H9 (cell line): ENCODE measurements at regions not wholly inside any gene's neighbourhood (a gene's known extent, or its start where the extent isn't known, plus 50 kb on each side); places are given as distances from the start of the nearest gene placed in this dataset.

Experiments
- DNase-seq: peaks from one replicate; pipeline ENCODE4 v3.0.0-alpha.2; 2017
- H2AFZ ChIP-seq: one replicate; pipeline ENCODE4 v1.6.1; 2013; ENCODE audit warnings: mild to moderate bottlenecking, low read length, control low read depth, moderate library complexity
- H2AK5ac ChIP-seq: 2 replicates; pipeline ENCODE4 v1.6.1; 2013; ENCODE audit warnings: low read length, control low read depth, mixed read lengths; ENCODE audit not compliant: insufficient read length
- H2BK120ac ChIP-seq: one replicate; pipeline ENCODE4 v1.6.1; 2013; ENCODE audit warnings: low read depth, mild to moderate bottlenecking, low read length, control low read depth, inconsistent platforms; ENCODE audit not compliant: poor library complexity, severe bottlenecking
- H2BK12ac ChIP-seq: 2 replicates; pipeline ENCODE4 v1.6.1; 2013; ENCODE audit warnings: low read length, control low read depth, mixed read lengths, low read depth; ENCODE audit not compliant: insufficient read length
- H2BK15ac ChIP-seq: 2 replicates; pipeline ENCODE4 v1.6.1; 2013; ENCODE audit warnings: low read depth, low read length, control low read depth
- H2BK20ac ChIP-seq: one replicate; pipeline ENCODE4 v1.6.1; 2013; ENCODE audit warnings: low read depth, mild to moderate bottlenecking, low read length, control low read depth, inconsistent platforms; ENCODE audit not compliant: poor library complexity, severe bottlenecking
- H2BK5ac ChIP-seq: 2 replicates; pipeline ENCODE4 v1.6.1; 2013; ENCODE audit warnings: low read length, control low read depth, mixed read lengths; ENCODE audit not compliant: insufficient read length
- H3K14ac ChIP-seq: 2 replicates; pipeline ENCODE4 v1.6.1; 2013; ENCODE audit warnings: low read length, control low read depth; ENCODE audit not compliant: insufficient read depth
- H3K18ac ChIP-seq: 2 replicates; pipeline ENCODE4 v1.6.1; 2013; ENCODE audit warnings: low read depth, mild to moderate bottlenecking, mixed read lengths, low read length, control low read depth; ENCODE audit not compliant: insufficient read length
- H3K23ac ChIP-seq: 2 replicates; pipeline ENCODE4 v1.6.1; 2013; ENCODE audit warnings: low read length, control low read depth, mixed read lengths, low read depth; ENCODE audit not compliant: insufficient read length
- H3K23me2 ChIP-seq: 2 replicates; pipeline ENCODE4 v1.6.1; 2013; ENCODE audit warnings: low read depth, mild to moderate bottlenecking, mixed read lengths, low read length, control low read depth; ENCODE audit not compliant: insufficient read length, poor library complexity, severe bottlenecking
- H3K27ac ChIP-seq: 2 replicates; pipeline ENCODE4 v1.5.1; 2013; ENCODE audit warnings: low read length, control low read depth, mixed read lengths, low read depth; ENCODE audit not compliant: insufficient read length
- H3K27me3 ChIP-seq: 2 replicates; pipeline ENCODE4 v1.6.1; 2013; ENCODE audit warnings: low read length, control low read depth, inconsistent platforms; ENCODE audit not compliant: insufficient read depth
- H3K4ac ChIP-seq: 2 replicates; pipeline ENCODE4 v1.6.1; 2013; ENCODE audit warnings: low read depth, mild to moderate bottlenecking, control low read depth, inconsistent platforms, low read length, moderate library complexity
- H3K4me1 ChIP-seq: 2 replicates; pipeline ENCODE4 v1.6.1; 2013; ENCODE audit warnings: low read length, control low read depth, inconsistent platforms; ENCODE audit not compliant: insufficient read depth
- H3K4me2 ChIP-seq: 2 replicates; pipeline ENCODE4 v1.6.1; 2013; ENCODE audit warnings: low read length, control low read depth, mixed read lengths; ENCODE audit not compliant: insufficient read length, insufficient read depth
- H3K56ac ChIP-seq: 2 replicates; pipeline ENCODE4 v1.6.1; 2013; ENCODE audit warnings: low read depth, mild to moderate bottlenecking, mixed read lengths, low read length, control low read depth; ENCODE audit not compliant: insufficient read length
- H3K79me1 ChIP-seq: 2 replicates; pipeline ENCODE4 v1.6.1; 2013; ENCODE audit warnings: low read depth, mild to moderate bottlenecking, moderate library complexity, low read length, control low read depth, inconsistent platforms; ENCODE audit not compliant: insufficient read depth, poor library complexity, severe bottlenecking
- H3K79me2 ChIP-seq: 2 replicates; pipeline ENCODE4 v1.6.1; 2013; ENCODE audit warnings: low read length, control low read depth, inconsistent platforms; ENCODE audit not compliant: insufficient read depth
- H3K9ac ChIP-seq: 2 replicates; pipeline ENCODE4 v1.6.1; 2013; ENCODE audit warnings: low read length, control low read depth, mixed read lengths; ENCODE audit not compliant: insufficient read length; ENCODE audit errors: extremely low read depth
- H3K9me3 ChIP-seq: one replicate; pipeline ENCODE4 v1.6.1; 2013; ENCODE audit warnings: low read depth, low read length, inconsistent platforms; ENCODE audit not compliant: control insufficient read depth
- H3T11ph ChIP-seq: one replicate; pipeline ENCODE4 v1.6.1; 2013; ENCODE audit warnings: mild to moderate bottlenecking, low read length, control low read depth, inconsistent platforms
- H4K20me1 ChIP-seq: one replicate; pipeline ENCODE4 v1.6.1; 2013; ENCODE audit not compliant: control insufficient read depth, insufficient read length, insufficient read depth
- H4K5ac ChIP-seq: 2 replicates; pipeline ENCODE4 v1.6.1; 2013; ENCODE audit warnings: low read depth, mild to moderate bottlenecking, mixed read lengths, low read length, control low read depth; ENCODE audit not compliant: insufficient read length
- H4K8ac ChIP-seq: replicated peaks from 2 replicates; pipeline ENCODE4 v1.6.1; 2013; ENCODE audit warnings: low read length, control low read depth, mixed read lengths, low read depth; ENCODE audit not compliant: insufficient read length
- H4K91ac ChIP-seq: 2 replicates; pipeline ENCODE4 v1.6.1; 2013; ENCODE audit warnings: low read depth, mild to moderate bottlenecking, moderate library complexity, mixed read lengths, low read length, control low read depth; ENCODE audit not compliant: insufficient read length
- H3K27ac Mint-ChIP-seq, 3 experiments: 2 replicates in 2 of 3; 3 replicates in 1 of 3; pipeline ENCODE4 v1.8.0; 2020 to 2021; ENCODE audit warnings: mixed read lengths in 3 of 3, mild to moderate bottlenecking in 1 of 3, moderate library complexity in 1 of 3
- H3K27me3 Mint-ChIP-seq: 2 replicates; pipeline ENCODE4 v1.8.0; 2021; ENCODE audit warnings: low read depth, mild to moderate bottlenecking, moderate library complexity, mixed read lengths
- H3K36me3 Mint-ChIP-seq, 3 experiments: 2 replicates in 2 of 3; 3 replicates in 1 of 3; pipeline ENCODE4 v1.8.0; 2020 to 2021; ENCODE audit warnings: low read depth in 3 of 3, mixed read lengths in 3 of 3; ENCODE audit not compliant: insufficient read depth in 1 of 3
- H3K4me1 Mint-ChIP-seq, 2 experiments: 2 replicates each; pipeline ENCODE4 v1.8.0; 2020; ENCODE audit warnings: mixed read lengths in 2 of 2
- H3K4me3 Mint-ChIP-seq, 2 experiments: 2 replicates in 1 of 2; 3 replicates in 1 of 2; pipeline ENCODE4 v1.8.0; 2020 to 2021; ENCODE audit warnings: mild to moderate bottlenecking in 2 of 2, mixed read lengths in 2 of 2, moderate library complexity in 1 of 2
- H3K9me3 Mint-ChIP-seq, 2 experiments: 2 replicates in 1 of 2; 3 replicates in 1 of 2; pipeline ENCODE4 v1.8.0; 2020; ENCODE audit warnings: mild to moderate bottlenecking in 2 of 2, mixed read lengths in 2 of 2, moderate library complexity in 1 of 2
- WGBS: extraction: QIAGEN DNeasy Blood & Tissue Kit; methylation state at CpG from one replicate; pipeline ENCODE4 v1.1.7; 2013; ENCODE audit warnings: missing lambda C conversion rate, low lambda C conversion rate, mixed read lengths; ENCODE audit not compliant: insufficient read length; ENCODE audit errors: extremely low coverage; 5-methylcytosine and 5-hydroxymethylcytosine counted together
- TF ChIP-seq, protein P1 (sequence below): fragments of 200-600 bp; sonication (generic); conservative IDR thresholded peaks from 3 replicates; pipeline ENCODE4 v1.8.0; 2021; ENCODE audit warnings: antibody characterized with exemption, mild to moderate bottlenecking

DNA sequence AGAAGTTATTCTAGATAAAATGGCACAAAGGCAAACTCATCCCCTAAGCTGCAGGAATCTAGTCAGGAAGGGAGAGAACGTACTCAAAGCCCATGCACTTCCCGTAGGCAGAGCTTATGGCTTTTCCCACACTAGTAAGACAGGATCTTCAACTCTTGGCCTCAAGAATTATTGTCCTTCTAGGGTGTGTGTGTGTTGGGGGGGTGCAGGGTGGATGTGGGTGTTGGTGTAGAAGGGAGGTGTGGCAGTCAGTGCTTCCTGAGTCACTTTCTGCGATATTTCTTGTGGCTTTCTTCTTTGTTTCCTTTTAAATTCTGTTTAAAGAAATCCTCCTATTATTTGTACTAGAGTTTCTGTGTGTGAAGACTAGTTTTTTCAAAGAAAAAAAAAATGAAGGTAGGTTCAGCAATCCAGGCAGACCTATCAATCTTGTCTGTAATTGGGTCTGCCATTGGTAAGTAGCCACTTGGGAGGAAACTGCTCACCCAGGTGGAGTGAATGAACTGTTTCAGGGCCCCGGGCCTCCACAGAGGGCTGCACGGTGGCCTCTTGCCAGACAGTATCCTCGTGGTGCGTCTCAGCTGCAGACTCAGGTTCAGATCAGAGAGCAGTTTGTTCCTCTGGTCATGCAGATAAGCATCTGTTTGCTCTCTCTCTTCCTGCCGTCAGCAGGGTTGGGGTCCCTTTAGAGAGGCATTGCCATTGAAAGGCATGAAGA is 131.9 kb downstream of the NPR3 start:
- no peak overlapping the region for H2AFZ ChIP-seq
- no peaks in the 10 kb centered on the region for H3K9me3 Mint-ChIP-seq
- no CpG with 5 or more reads among the region's 8 CpGs for WGBS
- H2BK120ac ChIP-seq = no peak overlapping the region
- H3K79me2 ChIP-seq = no peaks in the 10 kb centered on the region
- H4K91ac ChIP-seq = no peak overlapping the region
- H3K9me3 ChIP-seq = no peaks in the 10 kb centered on the region
- H3K27me3 ChIP-seq = no peaks in the 10 kb centered on the region
- no peak overlapping the region for H2BK12ac ChIP-seq
- no peak overlapping the region for H3K14ac ChIP-seq
- no peaks in the 10 kb centered on the region for H3K23me2 ChIP-seq
- peaks cover 1% of the 10 kb centered on the region; the same call in 1 of the 2 replicates for H3K27me3 Mint-ChIP-seq
- no peak overlapping the region for H3K56ac ChIP-seq
- H2BK15ac ChIP-seq = no peak overlapping the region
- H3K79me1 ChIP-seq = no peaks in the 10 kb centered on the region
- no peak overlapping the region for H4K8ac ChIP-seq
- H4K20me1 ChIP-seq = no peaks in the 10 kb centered on the region
- no peak overlapping the region for H3K4me3 Mint-ChIP-seq
- TF ChIP-seq, protein P1, sequence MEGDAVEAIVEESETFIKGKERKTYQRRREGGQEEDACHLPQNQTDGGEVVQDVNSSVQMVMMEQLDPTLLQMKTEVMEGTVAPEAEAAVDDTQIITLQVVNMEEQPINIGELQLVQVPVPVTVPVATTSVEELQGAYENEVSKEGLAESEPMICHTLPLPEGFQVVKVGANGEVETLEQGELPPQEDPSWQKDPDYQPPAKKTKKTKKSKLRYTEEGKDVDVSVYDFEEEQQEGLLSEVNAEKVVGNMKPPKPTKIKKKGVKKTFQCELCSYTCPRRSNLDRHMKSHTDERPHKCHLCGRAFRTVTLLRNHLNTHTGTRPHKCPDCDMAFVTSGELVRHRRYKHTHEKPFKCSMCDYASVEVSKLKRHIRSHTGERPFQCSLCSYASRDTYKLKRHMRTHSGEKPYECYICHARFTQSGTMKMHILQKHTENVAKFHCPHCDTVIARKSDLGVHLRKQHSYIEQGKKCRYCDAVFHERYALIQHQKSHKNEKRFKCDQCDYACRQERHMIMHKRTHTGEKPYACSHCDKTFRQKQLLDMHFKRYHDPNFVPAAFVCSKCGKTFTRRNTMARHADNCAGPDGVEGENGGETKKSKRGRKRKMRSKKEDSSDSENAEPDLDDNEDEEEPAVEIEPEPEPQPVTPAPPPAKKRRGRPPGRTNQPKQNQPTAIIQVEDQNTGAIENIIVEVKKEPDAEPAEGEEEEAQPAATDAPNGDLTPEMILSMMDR = no peak
- H3K36me3 Mint-ChIP-seq = no peaks in the 10 kb centered on the region
- H3K4me1 ChIP-seq = no peaks in the 10 kb centered on the region
- DNase-seq = no peak
- H3K18ac ChIP-seq = no peak overlapping the region
- peaks cover 0 to 2% of the 10 kb centered on the region in 2 experiments; a peak in 1 of 4 replicates for H3K4me1 Mint-ChIP-seq
- no peak overlapping the region for H2BK5ac ChIP-seq
- no peak overlapping the region for H3K9ac ChIP-seq
- H2BK20ac ChIP-seq = no peak overlapping the region
- no peak overlapping the region for H3T11ph ChIP-seq
- no peak overlapping the region for H3K4me2 ChIP-seq
- no peak overlapping the region for H3K4ac ChIP-seq
- H4K5ac ChIP-seq = no peak overlapping the region
- no peak overlapping the region for H3K27ac ChIP-seq
- H3K27ac Mint-ChIP-seq = peak overlapping the region in 1 of 3 experiments; percentile 67; a peak in 1 of 7 replicates
- no peak overlapping the region for H2AK5ac ChIP-seq
- H3K23ac ChIP-seq = no peak overlapping the region
